ENCODE measurements at regions not wholly inside any gene's neighbourhood (a gene's known extent, or its start where the extent isn't known, plus 50 kb on each side); places are given as distances from the start of the nearest gene placed in this dataset.

- Histone ChIP-seq H3K4me3 (ENCODE audit: insufficient read depth, low read depth, low read length) (no peak overlapping the region), H3K36me3 (replicated peaks; ENCODE audit: control insufficient read depth, insufficient read depth, low read length) (no peaks in the 10 kb centered on the region; the same call in none of the 2 replicates), H3K27me3 (ENCODE audit: control insufficient read depth, insufficient read depth, low read length) (no peaks in the 10 kb centered on the region)
- DNase-seq = peak; percentile 49
These were observed 63.2 kb downstream of the SHANK2 start for GRCh38 chr11:71188886-71189767.

- Histone ChIP-seq H3K4me3 (ENCODE audit: insufficient read depth, low read depth, low read length) (no peak overlapping the region), H3K36me3 (replicated peaks; ENCODE audit: control insufficient read depth, insufficient read depth, low read length) (no peaks in the 10 kb centered on the region; the same call in none of the 2 replicates), H3K27me3 (ENCODE audit: control insufficient read depth, insufficient read depth, low read length) (no peaks in the 10 kb centered on the region)
- no peak for DNase-seq
These were observed 64.3 kb downstream of the SHANK2 start for GRCh38 chr11:71188073-71188472.

GRCh38 chr11:71186806-71187205, 65.6 kb downstream of the SHANK2 start:
- no peaks in the 10 kb centered on the region for H3K27me3 ChIP-seq (ENCODE audit: control insufficient read depth, insufficient read depth, low read length)
- no peak overlapping the region for H3K4me3 ChIP-seq (ENCODE audit: insufficient read depth, low read depth, low read length)
- H3K36me3 ChIP-seq (replicated peaks; ENCODE audit: control insufficient read depth, insufficient read depth, low read length) = no peaks in the 10 kb centered on the region; the same call in none of the 2 replicates
- DNase-seq = no peak

- Histone ChIP-seq H3K36me3 (replicated peaks; ENCODE audit: control insufficient read depth, insufficient read depth, low read length) (no peaks in the 10 kb centered on the region; the same call in 1 of the 2 replicates), H3K4me3 (ENCODE audit: insufficient read depth, low read depth, low read length) (no peak overlapping the region), H3K27me3 (ENCODE audit: control insufficient read depth, insufficient read depth, low read length) (no peaks in the 10 kb centered on the region)
- DNase-seq = no peak
These were observed 67.0 kb downstream of the SHANK2 start for GRCh38 chr11:71185411-71185810.

- no peak overlapping the region for H3K4me3 ChIP-seq (ENCODE audit: insufficient read depth, low read depth, low read length)
- DNase-seq = no peak
- no peaks in the 10 kb centered on the region for H3K27me3 ChIP-seq (ENCODE audit: control insufficient read depth, insufficient read depth, low read length)
- H3K36me3 ChIP-seq (replicated peaks; ENCODE audit: control insufficient read depth, insufficient read depth, low read length) = no peaks in the 10 kb centered on the region; the same call in 1 of the 2 replicates
These were observed 67.8 kb downstream of the SHANK2 start for GRCh38 chr11:71184421-71185210.

- no peak for DNase-seq
- H3K27me3 ChIP-seq (ENCODE audit: control insufficient read depth, insufficient read depth, low read length) = no peaks in the 10 kb centered on the region
- H3K4me3 ChIP-seq (ENCODE audit: insufficient read depth, low read depth, low read length) = no peak overlapping the region
- no peaks in the 10 kb centered on the region; the same call in 1 of the 2 replicates for H3K36me3 ChIP-seq (replicated peaks; ENCODE audit: control insufficient read depth, insufficient read depth, low read length)
These were observed 68.5 kb downstream of the SHANK2 start for GRCh38 chr11:71183878-71184277.

GRCh38 chr11:71182791-71183677, 69.3 kb downstream of the SHANK2 start:
- Histone ChIP-seq H3K4me3 (ENCODE audit: insufficient read depth, low read depth, low read length) (no peak overlapping the region), H3K27me3 (ENCODE audit: control insufficient read depth, insufficient read depth, low read length) (no peaks in the 10 kb centered on the region), H3K36me3 (replicated peaks; ENCODE audit: control insufficient read depth, insufficient read depth, low read length) (no peaks in the 10 kb centered on the region; the same call in 1 of the 2 replicates)
- no peak for DNase-seq

- Histone ChIP-seq H3K36me3 (replicated peaks; ENCODE audit: control insufficient read depth, insufficient read depth, low read length) (no peaks in the 10 kb centered on the region; the same call in 1 of the 2 replicates), H3K4me3 (ENCODE audit: insufficient read depth, low read depth, low read length) (no peak overlapping the region), H3K27me3 (ENCODE audit: control insufficient read depth, insufficient read depth, low read length) (no peaks in the 10 kb centered on the region)
- no peak for DNase-seq
These were observed 70.8 kb downstream of the SHANK2 start for GRCh38 chr11:71181566-71181965.

- no peaks in the 10 kb centered on the region for H3K27me3 ChIP-seq (ENCODE audit: control insufficient read depth, insufficient read depth, low read length)
- H3K4me3 ChIP-seq (ENCODE audit: insufficient read depth, low read depth, low read length) = no peak overlapping the region
- DNase-seq = no peak
- no peaks in the 10 kb centered on the region; the same call in 1 of the 2 replicates for H3K36me3 ChIP-seq (replicated peaks; ENCODE audit: control insufficient read depth, insufficient read depth, low read length)
These were observed 71.5 kb downstream of the SHANK2 start for GRCh38 chr11:71180694-71181470.

- Histone ChIP-seq H3K27me3 (ENCODE audit: control insufficient read depth, insufficient read depth, low read length) (no peaks in the 10 kb centered on the region), H3K4me3 (ENCODE audit: insufficient read depth, low read depth, low read length) (no peak overlapping the region), H3K36me3 (replicated peaks; ENCODE audit: control insufficient read depth, insufficient read depth, low read length) (no peaks in the 10 kb centered on the region; the same call in 1 of the 2 replicates)
- no peak for DNase-seq
These were observed 72.3 kb downstream of the SHANK2 start for GRCh38 chr11:71179877-71180605.

- Histone ChIP-seq H3K4me3 (ENCODE audit: insufficient read depth, low read depth, low read length) (no peak overlapping the region), H3K27me3 (ENCODE audit: control insufficient read depth, insufficient read depth, low read length) (no peaks in the 10 kb centered on the region), H3K36me3 (replicated peaks; ENCODE audit: control insufficient read depth, insufficient read depth, low read length) (no peaks in the 10 kb centered on the region)
- no peak for DNase-seq
These were observed 74.3 kb downstream of the SHANK2 start for GRCh38 chr11:71178076-71178475.

- Histone ChIP-seq H3K27me3 (ENCODE audit: control insufficient read depth, insufficient read depth, low read length) (no peaks in the 10 kb centered on the region), H3K4me3 (ENCODE audit: insufficient read depth, low read depth, low read length) (no peak overlapping the region), H3K36me3 (replicated peaks; ENCODE audit: control insufficient read depth, insufficient read depth, low read length) (no peaks in the 10 kb centered on the region)
- no peak for DNase-seq
These were observed 75.6 kb downstream of the SHANK2 start for GRCh38 chr11:71176812-71177211.

- no peak overlapping the region for H3K4me3 ChIP-seq (ENCODE audit: insufficient read depth, low read depth, low read length)
- no peak for DNase-seq
These were observed 78.7 kb downstream of the SHANK2 start for GRCh38 chr11:71173709-71174108.

More at GRCh38 chr11:71173709-71174108, 78.7 kb downstream of the SHANK2 start:
- Histone ChIP-seq H3K27me3 (ENCODE audit: control insufficient read depth, insufficient read depth, low read length) (no peaks in the 10 kb centered on the region), H3K36me3 (replicated peaks; ENCODE audit: control insufficient read depth, insufficient read depth, low read length) (no peaks in the 10 kb centered on the region)
